ENCODE measurements at regions not wholly inside any gene's neighbourhood (a gene's known extent, or its start where the extent isn't known, plus 50 kb on each side); places are given as distances from the start of the nearest gene placed in this dataset.

DNA sequence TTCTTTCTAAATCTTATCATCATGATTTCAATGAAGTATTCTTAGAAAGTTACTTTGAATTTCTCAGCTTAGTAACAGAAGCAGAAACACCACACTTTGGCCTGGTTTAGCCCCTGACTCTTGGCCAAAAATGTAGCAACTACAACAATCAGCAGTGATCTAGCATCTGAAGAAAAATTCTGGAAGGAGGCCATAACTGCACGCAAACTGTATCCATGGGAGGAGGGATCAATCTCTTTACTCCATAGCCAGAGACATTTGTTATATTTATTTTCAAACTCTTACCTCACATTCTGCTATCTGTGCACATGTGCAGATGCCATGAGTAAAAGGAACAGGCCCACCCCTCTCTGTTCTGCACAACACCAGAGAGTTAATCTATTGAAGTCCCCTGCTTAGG lies 251.0 kb upstream of the P2RY1 start:
- intact Hi-C loops (cut with micrococcal nuclease): no loop called here
- no peaks in the 10 kb centered on the region for H4K20me1 ChIP-seq (ENCODE audit: insufficient read depth)
- H3K9ac ChIP-seq (ENCODE audit: low read length): no peak overlapping the region
- POLR2A ChIA-PET: no interaction called here
- no peak overlapping the region for H2AFZ ChIP-seq (ENCODE audit: low read depth, low read length, poor library complexity, severe bottlenecking)
- RAD21 ChIA-PET (ENCODE audit: low non-redundant PET in 1 of 2, low total read pairs in 2 of 2, uncharacterized antibody in 2 of 2, unreplicated experiment in 2 of 2): no interaction called here
- no peak for TF ChIP-seq SP1 (IDR thresholded peaks at IDR 0.05; ENCODE audit: low read depth)
- TF ChIP-seq, protein P1, sequence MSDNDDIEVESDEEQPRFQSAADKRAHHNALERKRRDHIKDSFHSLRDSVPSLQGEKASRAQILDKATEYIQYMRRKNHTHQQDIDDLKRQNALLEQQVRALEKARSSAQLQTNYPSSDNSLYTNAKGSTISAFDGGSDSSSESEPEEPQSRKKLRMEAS (IDR thresholded peaks at IDR 0.05): no peak
- TF ChIP-seq POLR2A (IDR thresholded peaks at IDR 0.05; ENCODE audit: borderline replicate concordance, extremely low read depth, insufficient read depth, insufficient read length): no peak
- TF ChIP-seq SIN3A (IDR thresholded peaks at IDR 0.05; ENCODE audit: low read depth): no peak
- TF ChIP-seq, protein P2, sequence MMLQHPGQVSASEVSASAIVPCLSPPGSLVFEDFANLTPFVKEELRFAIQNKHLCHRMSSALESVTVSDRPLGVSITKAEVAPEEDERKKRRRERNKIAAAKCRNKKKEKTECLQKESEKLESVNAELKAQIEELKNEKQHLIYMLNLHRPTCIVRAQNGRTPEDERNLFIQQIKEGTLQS (IDR thresholded peaks at IDR 0.05): no peak
- TF ChIP-seq FOSL1 (IDR thresholded peaks at IDR 0.05; ENCODE audit: low read depth): no peak
- no peak for TF ChIP-seq SRF (IDR thresholded peaks at IDR 0.05; ENCODE audit: low read depth)
- no peak for TF ChIP-seq YY1 (IDR thresholded peaks at IDR 0.05; ENCODE audit: extremely low read depth, insufficient replicate concordance, low read depth, low read length)
- TF ChIP-seq EZH2phosphoT487 (IDR thresholded peaks at IDR 0.05; ENCODE audit: borderline replicate concordance): no peak
- TF ChIP-seq POLR2AphosphoS5 (IDR thresholded peaks at IDR 0.05; ENCODE audit: low read depth, low read length): no peak
- no peak for TF ChIP-seq CBX3 (IDR thresholded peaks at IDR 0.05; ENCODE audit: low read depth)
- no peak for TF ChIP-seq EGR1 (IDR thresholded peaks at IDR 0.05; ENCODE audit: low read depth)
- no peak for TF ChIP-seq ZFX (IDR thresholded peaks at IDR 0.05)
- TF ChIP-seq RAD21 (IDR thresholded peaks at IDR 0.05; ENCODE audit: low read depth): no peak
- CTCF ChIA-PET: interaction anchor here (1.3 kb wide), 1 partner anchor 10 kb away, joined by 4 read pairs; no protein-coding TSS in a partner anchor
- BruUV-seq (replicated peaks): no TSS peak
- H3K27ac ChIP-seq (ENCODE audit: low read depth, low read length): no peak overlapping the region
- DNase-seq (ENCODE audit: low read depth, low spot score) (no peak), ATAC-seq (no peak)
- H3K4me2 ChIP-seq (ENCODE audit: low read length): no peak overlapping the region
- H3K79me2 ChIP-seq (ENCODE audit: insufficient read depth, low read length): no peaks in the 10 kb centered on the region
- no peaks in the 10 kb centered on the region for H3K4me1 ChIP-seq (ENCODE audit: control insufficient read depth in 1 of 2, insufficient read depth in 2 of 2, low read length in 2 of 2)
- H3K27me3 ChIP-seq (ENCODE audit: insufficient read depth, low read length): no peaks in the 10 kb centered on the region
- H3K4me3 ChIP-seq (replicated peaks in 1 of 2; ENCODE audit: low read depth in 1 of 2, low read length in 2 of 2): no peak overlapping the region
- no peaks in the 10 kb centered on the region for H3K36me3 ChIP-seq (ENCODE audit: control insufficient read depth in 1 of 2, insufficient read depth in 2 of 2, low read length in 2 of 2)
- no peaks in the 10 kb centered on the region for H3K9me3 ChIP-seq (ENCODE audit: control insufficient read depth in 1 of 2, insufficient read depth in 1 of 2, low read depth in 1 of 2, low read length in 2 of 2)
- H3K9me2 ChIP-seq (ENCODE audit: insufficient read depth): no peaks in the 10 kb centered on the region

DNA sequence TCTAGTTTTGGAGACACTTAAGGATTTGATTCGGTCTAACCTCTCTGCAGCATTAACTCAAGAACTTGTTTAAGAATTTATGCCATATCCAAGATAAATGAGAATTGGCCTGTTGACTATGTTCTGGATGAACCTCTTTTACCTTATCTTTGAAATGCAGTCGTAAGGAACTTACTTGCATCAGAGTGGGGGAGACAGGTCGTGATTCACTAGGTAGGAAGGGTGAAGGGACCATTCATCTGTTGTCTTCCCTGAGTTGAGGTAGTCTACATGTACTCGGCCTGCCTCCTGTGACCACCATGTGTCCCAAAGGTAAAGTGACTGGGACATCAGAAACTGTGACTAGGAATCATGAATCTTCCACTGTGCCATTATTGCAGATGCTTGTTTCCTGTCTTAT lies 248.0 kb upstream of the P2RY1 start:
- ChIA-PET RAD21 (ENCODE audit: low non-redundant PET in 1 of 2, low total read pairs in 2 of 2, uncharacterized antibody in 2 of 2, unreplicated experiment in 2 of 2) (no interaction called here), POLR2A (no interaction called here), CTCF (no interaction called here)
- H3K4me3 ChIP-seq (replicated peaks in 1 of 2; ENCODE audit: low read depth in 1 of 2, low read length in 2 of 2): no peak overlapping the region
- intact Hi-C loops (cut with micrococcal nuclease): no loop called here
- H3K9me3 ChIP-seq (ENCODE audit: control insufficient read depth in 1 of 2, insufficient read depth in 1 of 2, low read depth in 1 of 2, low read length in 2 of 2): no peaks in the 10 kb centered on the region
- ATAC-seq (no peak), DNase-seq (ENCODE audit: low read depth, low spot score) (no peak)
- H3K79me2 ChIP-seq (ENCODE audit: insufficient read depth, low read length): no peaks in the 10 kb centered on the region
- H3K36me3 ChIP-seq (ENCODE audit: control insufficient read depth in 1 of 2, insufficient read depth in 2 of 2, low read length in 2 of 2): no peaks in the 10 kb centered on the region
- H3K9me2 ChIP-seq (ENCODE audit: insufficient read depth): no peaks in the 10 kb centered on the region
- H3K27me3 ChIP-seq (ENCODE audit: insufficient read depth, low read length): no peaks in the 10 kb centered on the region
- BruUV-seq (replicated peaks): no TSS peak
- H2AFZ ChIP-seq (ENCODE audit: low read depth, low read length, poor library complexity, severe bottlenecking): no peak overlapping the region
- H4K20me1 ChIP-seq (ENCODE audit: insufficient read depth): no peaks in the 10 kb centered on the region
- H3K9ac ChIP-seq (ENCODE audit: low read length): no peak overlapping the region
- no peak overlapping the region for H3K4me2 ChIP-seq (ENCODE audit: low read length)
- no peak overlapping the region for H3K27ac ChIP-seq (ENCODE audit: low read depth, low read length)
- no peaks in the 10 kb centered on the region for H3K4me1 ChIP-seq (ENCODE audit: control insufficient read depth in 1 of 2, insufficient read depth in 2 of 2, low read length in 2 of 2)
- TF ChIP-seq, protein P2 (IDR thresholded peaks at IDR 0.05): no peak
- TF ChIP-seq SRF (IDR thresholded peaks at IDR 0.05; ENCODE audit: low read depth): no peak
- TF ChIP-seq ZNF274 (IDR thresholded peaks at IDR 0.05; ENCODE audit: low read depth, low read length): no peak
- no peak for TF ChIP-seq YY1 (IDR thresholded peaks at IDR 0.05; ENCODE audit: extremely low read depth, insufficient replicate concordance, low read depth, low read length)
- TF ChIP-seq JUND (IDR thresholded peaks at IDR 0.05): no peak
- no peak for TF ChIP-seq TCF7L2 (IDR thresholded peaks at IDR 0.05; ENCODE audit: borderline replicate concordance, extremely low read depth, insufficient read depth, insufficient read length)
- no peak for TF ChIP-seq SP1 (IDR thresholded peaks at IDR 0.05; ENCODE audit: low read depth)
- TF ChIP-seq SIN3A (IDR thresholded peaks at IDR 0.05; ENCODE audit: low read depth): no peak
- no peak for TF ChIP-seq ELF1 (IDR thresholded peaks at IDR 0.05; ENCODE audit: borderline replicate concordance, low read depth)
- no peak for TF ChIP-seq ZFX (IDR thresholded peaks at IDR 0.05)
- TF ChIP-seq, protein P3, sequence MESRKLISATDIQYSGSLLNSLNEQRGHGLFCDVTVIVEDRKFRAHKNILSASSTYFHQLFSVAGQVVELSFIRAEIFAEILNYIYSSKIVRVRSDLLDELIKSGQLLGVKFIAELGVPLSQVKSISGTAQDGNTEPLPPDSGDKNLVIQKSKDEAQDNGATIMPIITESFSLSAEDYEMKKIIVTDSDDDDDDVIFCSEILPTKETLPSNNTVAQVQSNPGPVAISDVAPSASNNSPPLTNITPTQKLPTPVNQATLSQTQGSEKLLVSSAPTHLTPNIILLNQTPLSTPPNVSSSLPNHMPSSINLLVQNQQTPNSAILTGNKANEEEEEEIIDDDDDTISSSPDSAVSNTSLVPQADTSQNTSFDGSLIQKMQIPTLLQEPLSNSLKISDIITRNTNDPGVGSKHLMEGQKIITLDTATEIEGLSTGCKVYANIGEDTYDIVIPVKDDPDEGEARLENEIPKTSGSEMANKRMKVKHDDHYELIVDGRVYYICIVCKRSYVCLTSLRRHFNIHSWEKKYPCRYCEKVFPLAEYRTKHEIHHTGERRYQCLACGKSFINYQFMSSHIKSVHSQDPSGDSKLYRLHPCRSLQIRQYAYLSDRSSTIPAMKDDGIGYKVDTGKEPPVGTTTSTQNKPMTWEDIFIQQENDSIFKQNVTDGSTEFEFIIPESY (IDR thresholded peaks at IDR 0.05; ENCODE audit: extremely low read depth, insufficient replicate concordance, low read length): no peak
- no peak for TF ChIP-seq POLR2AphosphoS5 (IDR thresholded peaks at IDR 0.05; ENCODE audit: low read depth, low read length)
- no peak for TF ChIP-seq EGR1 (IDR thresholded peaks at IDR 0.05; ENCODE audit: low read depth)
- TF ChIP-seq EZH2phosphoT487 (IDR thresholded peaks at IDR 0.05; ENCODE audit: borderline replicate concordance): no peak
- no peak for TF ChIP-seq RAD21 (IDR thresholded peaks at IDR 0.05; ENCODE audit: low read depth)
- TF ChIP-seq POLR2A (IDR thresholded peaks at IDR 0.05; ENCODE audit: borderline replicate concordance, extremely low read depth, insufficient read depth, insufficient read length): no peak
- no peak for TF ChIP-seq CEBPB (IDR thresholded peaks at IDR 0.05; ENCODE audit: low read depth)
